ENCODE measurements at regions not wholly inside any gene's neighbourhood (a gene's known extent, or its start where the extent isn't known, plus 50 kb on each side); places are given as distances from the start of the nearest gene placed in this dataset.

DNA sequence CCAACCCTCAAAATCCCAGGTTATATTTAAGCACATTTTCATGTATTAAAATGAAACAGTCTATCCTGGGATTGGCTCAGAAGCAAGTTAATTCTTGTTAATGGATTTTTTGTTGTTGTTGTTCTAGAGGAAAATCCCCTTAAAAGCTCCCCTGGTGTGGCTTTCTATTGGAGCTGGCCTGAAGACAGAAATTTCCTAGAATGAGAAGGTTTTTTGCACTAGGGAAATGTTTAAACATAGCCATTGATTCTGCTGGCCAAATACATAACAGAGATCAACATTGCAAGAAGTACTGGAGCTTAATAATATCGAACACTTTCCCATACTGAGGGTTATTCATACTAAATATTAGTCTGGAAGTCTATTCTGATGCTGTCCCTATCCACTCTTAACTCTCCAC lies 148.8 kb upstream of the PCDH18 start:
- no peaks in the 10 kb centered on the region for H3K9me3 ChIP-seq
- no peaks in the 10 kb centered on the region for H3K4me1 ChIP-seq
- no peak overlapping the region for H3K27ac ChIP-seq
- TF ChIP-seq CTCF (IDR thresholded peaks at IDR 0.05) = no peak
- H3K27me3 ChIP-seq = no peaks in the 10 kb centered on the region
- H3K4me3 ChIP-seq = no peak overlapping the region
- no peaks in the 10 kb centered on the region for H3K36me3 ChIP-seq
- no peak for DNase-seq (ENCODE audit: low spot score)

GRCh38 chr4:137678796-137679195 lies 146.5 kb upstream of the PCDH18 start:
- no peak for DNase-seq (ENCODE audit: low spot score)
- no peaks in the 10 kb centered on the region for H3K27me3 ChIP-seq
- no peaks in the 10 kb centered on the region for H3K36me3 ChIP-seq
- H3K4me1 ChIP-seq = no peaks in the 10 kb centered on the region
- no peaks in the 10 kb centered on the region for H3K9me3 ChIP-seq
- H3K4me3 ChIP-seq = no peak overlapping the region
- H3K27ac ChIP-seq = no peak overlapping the region
- no peak for TF ChIP-seq CTCF (IDR thresholded peaks at IDR 0.05)

GRCh38 chr4:137677863-137678262 lies 145.6 kb upstream of the PCDH18 start:
- no peak for DNase-seq (ENCODE audit: low spot score)
- Histone ChIP-seq H3K27ac (no peak overlapping the region), H3K4me1 (no peaks in the 10 kb centered on the region), H3K9me3 (no peaks in the 10 kb centered on the region), H3K36me3 (no peaks in the 10 kb centered on the region), H3K27me3 (no peaks in the 10 kb centered on the region), H3K4me3 (no peak overlapping the region)
- no peak for TF ChIP-seq CTCF (IDR thresholded peaks at IDR 0.05)

DNA sequence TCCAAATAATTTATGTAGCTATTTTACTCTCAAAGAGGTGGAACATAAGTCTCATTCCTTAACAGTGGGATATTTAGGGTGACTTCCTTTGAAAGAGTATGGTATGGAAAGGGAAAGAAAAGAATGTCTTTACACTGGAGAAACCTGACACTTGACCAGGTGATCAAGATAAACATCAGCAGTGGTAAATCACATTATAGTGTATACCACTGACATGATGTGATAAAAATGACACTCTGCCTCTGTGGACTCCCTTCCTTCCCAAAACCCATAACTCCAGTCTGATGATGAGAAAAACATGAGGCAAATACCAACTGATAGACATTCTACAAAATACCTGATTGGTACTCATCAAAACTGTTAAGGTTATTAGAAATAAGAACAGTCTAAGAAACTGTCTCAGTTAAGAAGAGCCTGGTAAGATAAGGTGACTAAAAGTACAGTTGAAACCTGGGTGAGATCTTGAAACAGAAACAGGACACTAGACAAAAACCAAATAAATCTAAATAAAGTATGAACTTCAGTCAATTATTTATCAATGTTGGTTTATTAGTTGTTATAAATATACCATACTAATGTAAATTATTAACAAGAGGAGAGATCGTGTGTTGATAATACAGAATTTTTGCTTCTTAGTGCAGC lies 144.2 kb upstream of the PCDH18 start:
- no peak for DNase-seq (ENCODE audit: low spot score)
- Histone ChIP-seq H3K4me3 (no peak overlapping the region), H3K36me3 (no peaks in the 10 kb centered on the region), H3K27me3 (no peaks in the 10 kb centered on the region), H3K27ac (no peak overlapping the region), H3K4me1 (no peaks in the 10 kb centered on the region), H3K9me3 (no peaks in the 10 kb centered on the region)
- no peak for TF ChIP-seq CTCF (IDR thresholded peaks at IDR 0.05)

- Histone ChIP-seq H3K36me3 (no peaks in the 10 kb centered on the region), H3K27ac (no peak overlapping the region), H3K27me3 (no peaks in the 10 kb centered on the region), H3K4me1 (no peaks in the 10 kb centered on the region), H3K4me3 (no peak overlapping the region), H3K9me3 (no peaks in the 10 kb centered on the region)
- DNase-seq (ENCODE audit: low spot score) = no peak
- TF ChIP-seq CTCF (IDR thresholded peaks at IDR 0.05) = no peak
Measured at GRCh38 chr4:137674066-137674465, 141.8 kb upstream of the PCDH18 start.

- no peak overlapping the region for H3K27ac ChIP-seq
- no peak overlapping the region for H3K4me3 ChIP-seq
- no peak for DNase-seq (ENCODE audit: low spot score)
- no peaks in the 10 kb centered on the region for H3K9me3 ChIP-seq
- TF ChIP-seq CTCF (IDR thresholded peaks at IDR 0.05) = no peak
- H3K27me3 ChIP-seq = no peaks in the 10 kb centered on the region
- H3K36me3 ChIP-seq = no peaks in the 10 kb centered on the region
- no peaks in the 10 kb centered on the region for H3K4me1 ChIP-seq
Measured at GRCh38 chr4:137668885-137669545, 136.7 kb upstream of the PCDH18 start.
